GM20000 (cell line): ENCODE measurements at regions not wholly inside any gene's neighbourhood (a gene's known extent, or its start where the extent isn't known, plus 50 kb on each side); places are given as distances from the start of the nearest gene placed in this dataset.

Experiments
- DNase-seq: peaks from one replicate; pipeline ENCODE4 v3.0.0; 2012; ENCODE audit warnings: low spot score
- CTCF ChIP-seq: IDR thresholded peaks from 2 replicates; pipeline ENCODE4 v1.5.1; 2012; ENCODE audit warnings: mild to moderate bottlenecking, control low read depth; ENCODE audit errors: extremely low read depth, missing control alignments

- DNase-seq = no peak
- no peak for TF ChIP-seq CTCF
These were observed 67.0 kb upstream of the GPR149 start for GRCh38 chr3:154496978-154497377.

- DNase-seq = no peak
These were observed 66.5 kb upstream of the GPR149 start for GRCh38 chr3:154496540-154496939.

GRCh38 chr3:154486949-154487348 lies 57.0 kb upstream of the GPR149 start:
- no peak for TF ChIP-seq CTCF

More at GRCh38 chr3:154496540-154496939, 66.5 kb upstream of the GPR149 start:
- TF ChIP-seq CTCF = no peak

GRCh38 chr3:154482507-154482906 lies 52.5 kb upstream of the GPR149 start:
- DNase-seq = no peak
- no peak for TF ChIP-seq CTCF

More at GRCh38 chr3:154486949-154487348, 57.0 kb upstream of the GPR149 start:
- DNase-seq = no peak

GRCh38 chr3:154480033-154480432 lies 50.0 kb upstream of the GPR149 start:
- no peak for TF ChIP-seq CTCF
- DNase-seq = no peak
